ENCODE measurements at regions not wholly inside any gene's neighbourhood (a gene's known extent, or its start where the extent isn't known, plus 50 kb on each side); places are given as distances from the start of the nearest gene placed in this dataset.
A peak's percentile ranks its signal among the peaks of the same experiment; 100 is the strongest.

- Histone ChIP-seq H3K4me1 (ENCODE audit: insufficient read depth, low read length) (peaks cover 21% of the 10 kb centered on the region), H3K9ac (ENCODE audit: low read length) (no peak overlapping the region), H3K4me3 (ENCODE audit: low read length) (no peak overlapping the region), H3K9me2 (replicated peaks; ENCODE audit: low read length) (no peaks in the 10 kb centered on the region), H3F3A (ENCODE audit: low read length, unreplicated experiment) (no peaks in the 10 kb centered on the region), H3K79me2 (ENCODE audit: low read length) (no peaks in the 10 kb centered on the region), H3K27me3 (ENCODE audit: low read length) (no peaks in the 10 kb centered on the region), H3K4me2 (ENCODE audit: low read length) (no peak overlapping the region), H3K36me3 (ENCODE audit: low read depth, low read length) (no peaks in the 10 kb centered on the region), H2AFZ (ENCODE audit: low read length) (no peak overlapping the region), H3K27ac (ENCODE audit: low read length) (no peak overlapping the region), H3K9me3 (ENCODE audit: low read length) (no peaks in the 10 kb centered on the region), H4K20me1 (ENCODE audit: low read length) (no peaks in the 10 kb centered on the region)
- ChIA-PET POLR2A (ENCODE audit: unreplicated experiment) (no interaction called here), CTCF (no interaction called here)
- TF ChIP-seq CTCF (conservative IDR thresholded peaks at IDR 0.05; ENCODE audit: low read depth, low read length) (no peak), EZH2 (IDR thresholded peaks at IDR 0.05; ENCODE audit: low read length, unreplicated experiment) (no peak), EZH2phosphoT487 (IDR thresholded peaks at IDR 0.05; ENCODE audit: borderline replicate concordance, low read length) (no peak)
- no TSS peak for BruUV-seq (replicated peaks)
- ATAC-seq (no peak), DNase-seq (no peak)
- intact Hi-C loops (cut with micrococcal nuclease) = no loop called here
Measured at GRCh38 chr6:4641461-4641860, 134.7 kb upstream of the CDYL start.

GRCh38 chr6:4640139-4640538, 136.1 kb upstream of the CDYL start:
- no TSS peak for BruUV-seq (replicated peaks)

GRCh38 chr6:4638641-4639040, 137.6 kb upstream of the CDYL start:
- Histone ChIP-seq H3K4me3 (ENCODE audit: low read length) (no peak overlapping the region), H3K27me3 (ENCODE audit: low read length) (no peaks in the 10 kb centered on the region), H3K36me3 (ENCODE audit: low read depth, low read length) (no peaks in the 10 kb centered on the region), H3K4me1 (ENCODE audit: insufficient read depth, low read length) (peaks cover 21% of the 10 kb centered on the region), H3F3A (ENCODE audit: low read length, unreplicated experiment) (no peaks in the 10 kb centered on the region), H3K4me2 (ENCODE audit: low read length) (no peak overlapping the region), H3K9ac (ENCODE audit: low read length) (no peak overlapping the region), H3K9me2 (replicated peaks; ENCODE audit: low read length) (no peaks in the 10 kb centered on the region), H3K27ac (ENCODE audit: low read length) (no peak overlapping the region), H3K9me3 (ENCODE audit: low read length) (no peaks in the 10 kb centered on the region), H3K79me2 (ENCODE audit: low read length) (no peaks in the 10 kb centered on the region), H4K20me1 (ENCODE audit: low read length) (no peaks in the 10 kb centered on the region), H2AFZ (ENCODE audit: low read length) (no peak overlapping the region)
- DNase-seq = no peak
- intact Hi-C loops (cut with micrococcal nuclease) = no loop called here
- TF ChIP-seq EZH2phosphoT487 (IDR thresholded peaks at IDR 0.05; ENCODE audit: borderline replicate concordance, low read length) = no peak
- no peak for TF ChIP-seq CTCF (conservative IDR thresholded peaks at IDR 0.05; ENCODE audit: low read depth, low read length)
- TF ChIP-seq EZH2 (IDR thresholded peaks at IDR 0.05; ENCODE audit: low read length, unreplicated experiment) = no peak
- ChIA-PET CTCF (no interaction called here), POLR2A (ENCODE audit: unreplicated experiment) (no interaction called here)
- BruUV-seq (replicated peaks) = no TSS peak
- no peak for ATAC-seq

More at GRCh38 chr6:4640139-4640538, 136.1 kb upstream of the CDYL start:
- H3K9ac ChIP-seq (ENCODE audit: low read length) = no peak overlapping the region; the same call in 1 of the 2 replicates
- ChIA-PET CTCF (no interaction called here), POLR2A (ENCODE audit: unreplicated experiment) (no interaction called here)
- H3K36me3 ChIP-seq (ENCODE audit: low read depth, low read length) = no peaks in the 10 kb centered on the region
- H3F3A ChIP-seq (ENCODE audit: low read length, unreplicated experiment) = no peaks in the 10 kb centered on the region
- H3K27me3 ChIP-seq (ENCODE audit: low read length) = no peaks in the 10 kb centered on the region
- no peak for TF ChIP-seq EZH2 (IDR thresholded peaks at IDR 0.05; ENCODE audit: low read length, unreplicated experiment)
- no peak for TF ChIP-seq EZH2phosphoT487 (IDR thresholded peaks at IDR 0.05; ENCODE audit: borderline replicate concordance, low read length)
- no peak for TF ChIP-seq CTCF (conservative IDR thresholded peaks at IDR 0.05; ENCODE audit: low read depth, low read length)
- H3K4me1 ChIP-seq (ENCODE audit: insufficient read depth, low read length) = peaks cover 21% of the 10 kb centered on the region
- H3K4me3 ChIP-seq (ENCODE audit: low read length) = no peak overlapping the region
- H3K27ac ChIP-seq (ENCODE audit: low read length) = peak overlapping the region; percentile 38
- no peaks in the 10 kb centered on the region for H3K9me2 ChIP-seq (replicated peaks; ENCODE audit: low read length)
- ATAC-seq (peak; percentile 55), DNase-seq (peak; percentile 70)
- H2AFZ ChIP-seq (ENCODE audit: low read length) = peak overlapping the region; percentile 28
- no peaks in the 10 kb centered on the region for H3K79me2 ChIP-seq (ENCODE audit: low read length)
- intact Hi-C loops (cut with micrococcal nuclease) = no loop called here
- peak overlapping the region; percentile 17 for H3K4me2 ChIP-seq (ENCODE audit: low read length)
- no peaks in the 10 kb centered on the region for H3K9me3 ChIP-seq (ENCODE audit: low read length)
- H4K20me1 ChIP-seq (ENCODE audit: low read length) = no peaks in the 10 kb centered on the region
